Left ventricle myocardium inferior (tissue), 1 donor: ENCODE measurements at regions not wholly inside any gene's neighbourhood (a gene's known extent, or its start where the extent isn't known, plus 50 kb on each side); places are given as distances from the start of the nearest gene placed in this dataset.

Experiments
- DNase-seq: peaks from one replicate; pipeline ENCODE4 v3.0.0-alpha.2; 2020
- H3K27ac ChIP-seq: fragments of 200-600 bp; replicated peaks from 2 replicates; pipeline ENCODE4 v1.8.0; 2021
- H3K27me3 ChIP-seq: fragments of 200-600 bp; 2 replicates; pipeline ENCODE4 v1.8.0; 2021; ENCODE audit warnings: low read depth
- H3K36me3 ChIP-seq: fragments of 200-600 bp; 2 replicates; pipeline ENCODE4 v1.8.0; 2021
- H3K4me1 ChIP-seq: fragments of 200-600 bp; 2 replicates; pipeline ENCODE4 v1.8.0; 2021
- H3K4me3 ChIP-seq: fragments of 200-600 bp; 2 replicates; pipeline ENCODE4 v1.8.0; 2021; ENCODE audit warnings: mild to moderate bottlenecking, moderate library complexity
- H3K9me3 ChIP-seq: fragments of 200-600 bp; replicated peaks from 2 replicates; pipeline ENCODE4 v1.8.0; 2021
- CTCF ChIP-seq: fragments of 200-600 bp; IDR thresholded peaks from 2 replicates; pipeline ENCODE4 v1.8.0; 2021; ENCODE audit warnings: antibody characterized with exemption, mild to moderate bottlenecking, borderline replicate concordance
- intact Hi-C: fragments of 100-400 bp; cut with micrococcal nuclease; formaldehyde crosslinking; loops from one replicate; pipeline ENCODE4 v1.11.0; 2022
- donor health status: DM: no; HTN: yes; CAD: no; lungs with severe emphysema.

- peaks cover 26% of the 10 kb centered on the region for H3K4me1 ChIP-seq
- intact Hi-C loops = no loop called here
- no peak for TF ChIP-seq CTCF
- no peaks in the 10 kb centered on the region for H3K27me3 ChIP-seq
- DNase-seq = no peak
- H3K27ac ChIP-seq = no peak overlapping the region
- no peak overlapping the region for H3K4me3 ChIP-seq
- no peaks in the 10 kb centered on the region for H3K9me3 ChIP-seq
- H3K36me3 ChIP-seq = no peaks in the 10 kb centered on the region
Observed at GRCh38 chr16:79717333-79718137, 117.0 kb upstream of the MAF start.

GRCh38 chr16:79716645-79717332 is 116.3 kb upstream of the MAF start:
- Histone ChIP-seq H3K4me1 (peaks cover 24% of the 10 kb centered on the region), H3K27ac (no peak overlapping the region), H3K9me3 (no peaks in the 10 kb centered on the region), H3K36me3 (no peaks in the 10 kb centered on the region), H3K27me3 (no peaks in the 10 kb centered on the region), H3K4me3 (no peak overlapping the region)
- DNase-seq = no peak
- no peak for TF ChIP-seq CTCF
- intact Hi-C loops = no loop called here

GRCh38 chr16:79715061-79715460 is 114.5 kb upstream of the MAF start:
- Histone ChIP-seq H3K27ac (no peak overlapping the region), H3K27me3 (no peaks in the 10 kb centered on the region), H3K36me3 (no peaks in the 10 kb centered on the region), H3K4me3 (no peak overlapping the region), H3K4me1 (peaks cover 21% of the 10 kb centered on the region), H3K9me3 (no peaks in the 10 kb centered on the region)
- intact Hi-C loops = no loop called here
- DNase-seq = no peak
- TF ChIP-seq CTCF = no peak

GRCh38 chr16:79714440-79714839 is 113.9 kb upstream of the MAF start:
- Histone ChIP-seq H3K27me3 (no peaks in the 10 kb centered on the region), H3K4me3 (no peak overlapping the region), H3K27ac (no peak overlapping the region), H3K36me3 (no peaks in the 10 kb centered on the region), H3K9me3 (no peaks in the 10 kb centered on the region), H3K4me1 (peaks cover 21% of the 10 kb centered on the region)
- intact Hi-C loops = no loop called here
- DNase-seq = no peak
- TF ChIP-seq CTCF = no peak

GRCh38 chr16:79713609-79714309 is 113.2 kb upstream of the MAF start:
- TF ChIP-seq CTCF = no peak
- no peak for DNase-seq
- H3K27ac ChIP-seq = no peak overlapping the region
- peaks cover 21% of the 10 kb centered on the region for H3K4me1 ChIP-seq
- no peak overlapping the region for H3K4me3 ChIP-seq
- intact Hi-C loops = no loop called here
- no peaks in the 10 kb centered on the region for H3K36me3 ChIP-seq
- no peaks in the 10 kb centered on the region for H3K9me3 ChIP-seq
- H3K27me3 ChIP-seq = no peaks in the 10 kb centered on the region
